Fibroblast of the aortic adventitia (primary cell): ENCODE measurements at regions not wholly inside any gene's neighbourhood (a gene's known extent, or its start where the extent isn't known, plus 50 kb on each side); places are given as distances from the start of the nearest gene placed in this dataset.
"Not testable (repeated sequence)": the region's sequence is repeated elsewhere in the genome, so short reads cannot be mapped to it uniquely, and the experiment has no call there.

Experiments used
- DNase-seq: peaks from one replicate; pipeline ENCODE4 v3.0.0-alpha.2; 2010; ENCODE audit warnings: low read depth
- H3K4me3 ChIP-seq: 2 replicates; pipeline ENCODE4 v1.5.1; 2011; ENCODE audit warnings: low read depth, mild to moderate bottlenecking, control low read depth, low read length, moderate library complexity
- CTCF ChIP-seq: IDR thresholded peaks from 2 replicates; pipeline ENCODE4 v1.5.1; 2011; ENCODE audit warnings: mild to moderate bottlenecking, low read length, control low read depth, inconsistent platforms; ENCODE audit not compliant: insufficient read depth

DNA sequence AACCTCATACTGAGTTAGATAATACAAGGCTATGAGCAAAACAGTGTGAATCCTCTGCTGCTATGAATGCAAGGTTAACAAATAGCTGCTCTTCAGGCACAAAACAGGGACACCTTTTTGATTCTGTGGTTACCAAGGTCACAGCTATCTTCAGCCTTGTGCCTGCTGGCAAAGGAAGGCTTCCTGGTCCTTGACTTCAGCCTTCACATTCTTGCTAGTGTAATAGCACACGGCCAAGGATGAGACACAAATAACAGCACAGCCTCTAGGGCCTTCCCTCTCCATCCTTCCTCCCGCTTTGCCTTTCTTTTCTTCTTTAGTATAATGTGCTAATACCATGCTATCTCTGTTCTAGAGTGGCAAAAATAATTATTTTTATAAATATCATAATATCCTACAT is 130.6 kb upstream of the CAV2 start:
- no peak for DNase-seq
- no peak overlapping the region for H3K4me3 ChIP-seq
- TF ChIP-seq CTCF: no peak

DNA sequence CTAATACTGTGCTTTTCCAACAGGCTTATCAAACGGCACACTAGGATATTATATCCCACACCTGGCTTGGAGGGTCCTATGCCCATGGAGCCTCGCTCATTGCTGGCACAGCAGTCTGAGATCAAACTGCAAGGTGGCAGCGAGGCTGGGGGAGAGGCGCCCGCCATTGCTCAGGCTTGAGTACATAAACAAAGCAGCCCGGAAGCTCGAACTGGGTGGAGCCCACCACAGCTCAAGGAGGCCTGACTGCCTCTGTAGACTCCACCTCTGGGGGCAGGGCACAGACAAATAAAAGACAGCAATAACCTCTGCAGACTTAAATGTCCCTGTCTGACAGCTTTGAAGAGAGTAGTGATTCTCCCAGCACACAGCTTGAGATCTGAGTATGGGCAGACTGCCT is 128.0 kb upstream of the CAV2 start:
- H3K4me3 ChIP-seq, DNase-seq: not testable (repeated sequence)

DNA sequence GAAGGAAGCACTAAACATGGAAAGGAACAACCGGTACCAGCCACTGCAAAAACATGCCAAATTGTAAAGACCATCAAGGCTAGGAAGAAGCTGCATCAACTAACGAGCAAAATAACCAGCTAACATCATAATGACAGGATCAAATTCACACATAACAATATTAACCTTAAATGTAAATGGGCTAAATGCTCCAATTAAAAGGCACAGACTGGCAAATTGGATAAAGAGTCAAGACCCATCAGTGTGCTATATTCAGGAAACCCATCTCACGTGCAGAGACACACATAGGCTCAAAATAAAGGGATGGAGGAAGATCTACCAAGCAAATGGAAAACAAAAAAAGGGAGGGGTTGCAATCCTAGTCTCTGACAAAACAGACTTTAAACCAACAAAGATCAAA is 126.3 kb upstream of the CAV2 start:
- not testable (repeated sequence) for DNase-seq, H3K4me3 ChIP-seq

DNA sequence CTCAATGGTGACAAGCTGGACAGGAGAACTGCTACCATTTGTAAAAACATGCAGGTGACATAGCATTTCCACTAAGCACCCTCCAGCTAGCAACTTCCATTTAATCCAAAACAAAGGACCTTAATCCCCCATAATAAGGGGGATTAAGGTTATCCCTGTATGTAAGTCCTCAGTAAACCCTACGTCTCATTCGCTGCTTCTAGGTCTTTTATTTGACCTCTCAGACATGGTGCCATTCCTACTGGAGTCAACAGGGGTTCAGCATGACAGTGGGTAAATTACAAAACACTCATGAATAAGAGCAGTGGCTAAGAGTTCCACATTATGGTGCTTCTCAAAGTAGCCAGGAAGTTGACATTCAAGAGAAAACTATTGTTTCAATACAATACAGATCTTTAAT is 121.8 kb upstream of the CAV2 start:
- no peak for DNase-seq
- H3K4me3 ChIP-seq: no peak overlapping the region
- no peak for TF ChIP-seq CTCF

GRCh38 chr7:116380025-116380424 is 119.5 kb upstream of the CAV2 start:
- H3K4me3 ChIP-seq: no peak overlapping the region
- peak; percentile 76 for DNase-seq
- no peak for TF ChIP-seq CTCF

DNA sequence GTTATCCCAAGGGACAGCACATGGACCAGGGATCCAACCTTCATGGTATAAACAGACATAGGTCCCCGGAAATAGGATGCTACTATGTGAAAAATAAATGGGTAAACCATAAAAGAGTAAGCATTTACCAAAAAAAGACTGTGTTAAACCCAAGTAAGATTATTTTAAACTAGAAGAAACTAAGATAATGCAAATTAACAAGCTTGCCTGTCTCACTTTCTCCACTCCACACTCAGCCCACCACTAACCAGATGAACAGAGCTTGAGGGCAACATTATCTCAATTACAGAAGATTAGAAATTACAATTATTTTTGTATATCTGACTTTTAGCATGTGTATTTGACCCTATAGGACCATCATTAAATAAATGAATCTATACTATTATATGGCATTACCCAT is 117.2 kb upstream of the CAV2 start:
- no peak for DNase-seq
- no peak overlapping the region for H3K4me3 ChIP-seq
- no peak for TF ChIP-seq CTCF

- no peak for TF ChIP-seq CTCF
- H3K4me3 ChIP-seq: no peak overlapping the region
- DNase-seq: no peak
Measured at GRCh38 chr7:116384936-116385635, 114.5 kb upstream of the CAV2 start.

DNA sequence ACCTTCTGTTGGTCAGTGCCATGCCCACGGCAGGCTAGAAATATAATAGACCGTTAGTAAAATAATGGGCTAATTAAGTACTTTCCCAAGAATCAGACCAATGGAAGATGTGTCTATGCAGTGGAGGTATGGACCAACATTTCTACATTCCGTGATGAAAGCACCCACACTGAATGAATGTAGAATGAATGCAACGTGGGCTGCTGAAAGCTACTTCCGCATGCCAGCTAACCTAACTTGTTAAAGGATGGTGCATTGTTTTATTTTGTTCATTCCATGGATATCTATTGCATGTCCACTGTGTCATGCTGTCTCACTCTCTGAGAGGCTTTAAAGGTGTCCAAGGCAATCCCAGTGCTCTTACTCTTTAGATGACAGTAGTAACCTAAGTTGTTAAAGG is 112.9 kb upstream of the CAV2 start:
- no peak for TF ChIP-seq CTCF

More for the DNA sequence above, 112.9 kb upstream of the CAV2 start:
- H3K4me3 ChIP-seq: no peak overlapping the region
- no peak for DNase-seq
